ENCODE measurements at regions not wholly inside any gene's neighbourhood (a gene's known extent, or its start where the extent isn't known, plus 50 kb on each side); places are given as distances from the start of the nearest gene placed in this dataset.
"Not testable (repeated sequence)": the region's sequence is repeated elsewhere in the genome, so short reads cannot be mapped to it uniquely, and the experiment has no call there.

DNA sequence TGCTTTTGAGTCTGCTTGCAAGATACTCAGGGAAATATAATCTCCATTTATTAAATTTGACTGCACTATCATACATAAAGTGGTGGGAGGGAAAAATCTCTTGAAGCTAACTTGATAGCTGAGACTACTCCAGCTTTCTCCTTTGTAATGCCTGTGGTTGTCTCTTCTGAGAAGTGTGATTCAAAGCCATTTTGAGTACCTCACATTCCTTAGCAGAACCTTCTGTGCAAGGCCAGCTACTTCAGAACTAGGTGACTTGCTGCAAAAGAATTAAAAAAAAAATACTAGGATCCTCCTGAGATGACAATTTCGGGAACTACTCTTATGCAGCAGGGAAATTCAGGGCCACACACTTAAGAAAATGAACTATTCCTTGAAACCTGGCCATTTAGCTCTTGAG lies 294.8 kb downstream of the MDFIC start:
- DNase-seq (ENCODE audit: low spot score): no peak
- ATAC-seq (ENCODE audit: low FRiP score): no peak
- TF ChIP-seq, protein P1, sequence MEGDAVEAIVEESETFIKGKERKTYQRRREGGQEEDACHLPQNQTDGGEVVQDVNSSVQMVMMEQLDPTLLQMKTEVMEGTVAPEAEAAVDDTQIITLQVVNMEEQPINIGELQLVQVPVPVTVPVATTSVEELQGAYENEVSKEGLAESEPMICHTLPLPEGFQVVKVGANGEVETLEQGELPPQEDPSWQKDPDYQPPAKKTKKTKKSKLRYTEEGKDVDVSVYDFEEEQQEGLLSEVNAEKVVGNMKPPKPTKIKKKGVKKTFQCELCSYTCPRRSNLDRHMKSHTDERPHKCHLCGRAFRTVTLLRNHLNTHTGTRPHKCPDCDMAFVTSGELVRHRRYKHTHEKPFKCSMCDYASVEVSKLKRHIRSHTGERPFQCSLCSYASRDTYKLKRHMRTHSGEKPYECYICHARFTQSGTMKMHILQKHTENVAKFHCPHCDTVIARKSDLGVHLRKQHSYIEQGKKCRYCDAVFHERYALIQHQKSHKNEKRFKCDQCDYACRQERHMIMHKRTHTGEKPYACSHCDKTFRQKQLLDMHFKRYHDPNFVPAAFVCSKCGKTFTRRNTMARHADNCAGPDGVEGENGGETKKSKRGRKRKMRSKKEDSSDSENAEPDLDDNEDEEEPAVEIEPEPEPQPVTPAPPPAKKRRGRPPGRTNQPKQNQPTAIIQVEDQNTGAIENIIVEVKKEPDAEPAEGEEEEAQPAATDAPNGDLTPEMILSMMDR (IDR thresholded peaks at IDR 0.05): no peak

DNA sequence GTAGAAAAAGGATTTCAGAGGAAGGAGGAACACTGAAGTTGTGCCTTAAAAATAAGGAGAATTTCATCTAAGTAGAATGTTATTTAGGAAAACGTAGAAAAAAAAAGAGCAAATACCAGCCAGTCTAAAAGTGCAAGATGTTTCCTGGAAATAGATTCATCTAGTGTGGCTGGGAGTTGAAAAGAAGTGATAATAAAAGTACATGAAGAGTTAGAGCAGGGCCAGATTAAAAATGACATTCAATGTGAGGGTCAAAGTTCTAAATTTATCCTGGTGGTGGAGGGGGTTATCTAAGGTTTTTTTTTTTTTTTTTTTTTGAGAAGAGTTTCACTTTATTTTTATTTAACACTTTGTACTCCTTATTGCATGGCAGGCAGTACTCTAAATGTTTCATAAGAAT lies 289.3 kb downstream of the MDFIC start:
- DNase-seq (ENCODE audit: low spot score): no peak
- TF ChIP-seq, protein P1 (IDR thresholded peaks at IDR 0.05): no peak
- no peak for ATAC-seq (ENCODE audit: low FRiP score)

DNA sequence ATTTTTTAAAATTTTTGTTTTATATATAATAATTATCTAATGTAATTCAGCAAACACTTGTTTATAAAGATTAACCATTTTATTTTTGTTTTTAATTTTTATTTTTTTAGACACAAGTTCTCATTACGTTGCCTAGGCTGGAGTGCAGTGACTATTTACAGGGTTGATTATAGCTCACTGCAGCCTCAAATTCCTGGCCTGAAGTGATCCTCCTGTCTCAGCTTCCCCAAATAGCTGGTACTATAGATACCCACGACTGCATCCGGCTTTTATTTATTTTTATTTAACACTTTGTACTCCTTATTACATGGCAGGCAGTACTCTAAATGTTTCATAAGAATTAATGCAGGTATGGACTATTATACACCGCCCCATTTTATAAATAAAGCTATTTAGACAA lies 288.7 kb downstream of the MDFIC start:
- no peak for DNase-seq (ENCODE audit: low spot score)
- TF ChIP-seq, protein P1 (IDR thresholded peaks at IDR 0.05): no peak
- ATAC-seq (ENCODE audit: low FRiP score): no peak

DNA sequence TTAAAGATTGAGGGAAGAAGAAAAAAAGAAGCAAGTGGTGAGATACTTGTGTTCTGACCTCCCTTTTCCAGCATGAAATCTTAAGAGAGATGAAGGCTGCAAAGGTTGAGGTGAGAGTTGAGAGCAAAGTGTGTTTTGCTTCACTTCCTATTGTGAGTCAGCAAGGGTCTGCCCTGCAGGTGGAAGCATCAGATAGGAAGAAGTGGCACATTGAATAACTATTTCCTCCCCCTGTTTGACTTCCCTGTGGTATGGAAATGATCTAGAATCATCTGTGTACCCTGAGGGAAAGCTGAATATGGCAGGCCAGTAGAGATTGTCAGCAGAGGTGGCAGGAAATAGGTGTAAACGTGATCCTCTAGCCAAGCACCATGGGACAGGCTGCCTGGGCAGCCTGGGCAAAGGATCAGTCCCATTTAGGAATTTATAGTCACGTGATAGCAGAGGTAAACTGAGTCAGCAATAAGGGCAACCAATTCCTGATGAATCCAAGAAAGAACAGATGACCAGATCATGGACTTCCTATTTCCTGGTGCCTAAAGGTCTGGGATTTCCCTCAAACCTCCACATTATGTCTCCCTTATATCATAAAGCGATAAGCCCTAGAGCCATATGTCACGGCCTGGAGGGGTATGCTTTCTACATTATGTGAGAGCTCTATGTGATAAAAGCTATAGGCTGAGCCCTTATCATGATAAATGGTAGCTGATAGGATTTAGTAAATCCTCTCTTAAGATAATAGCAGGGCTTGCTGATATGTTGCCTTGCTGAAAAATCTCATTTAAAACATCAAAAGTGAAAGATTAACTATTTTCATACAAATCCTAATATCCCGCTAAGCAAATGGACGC lies 287.0 kb downstream of the MDFIC start:
- TF ChIP-seq, protein P1 (IDR thresholded peaks at IDR 0.05): no peak
- no peak for ATAC-seq (ENCODE audit: low FRiP score)
- no peak for DNase-seq (ENCODE audit: low spot score)

DNA sequence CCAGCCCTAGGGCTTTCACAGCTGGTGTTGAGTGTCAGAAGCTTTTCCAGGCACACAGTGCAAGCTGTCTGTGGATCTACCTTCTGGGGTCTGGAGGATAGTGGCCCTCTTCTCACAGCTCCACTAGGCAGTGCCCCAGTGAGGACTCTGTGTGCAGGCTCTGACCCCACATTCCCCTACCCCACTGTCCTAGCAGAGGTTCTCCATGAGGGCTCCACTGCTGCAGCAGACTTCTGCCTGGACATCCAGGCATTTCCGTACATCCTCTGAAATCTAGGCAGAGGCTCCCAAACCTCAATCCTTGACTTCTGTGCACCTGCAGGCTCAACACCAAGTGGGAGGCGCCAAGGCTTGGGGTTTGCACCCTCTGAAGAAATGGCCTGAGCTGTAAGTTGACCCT lies 284.5 kb downstream of the MDFIC start:
- DNase-seq (ENCODE audit: low spot score); ATAC-seq (ENCODE audit: low FRiP score): not testable (repeated sequence)

DNA sequence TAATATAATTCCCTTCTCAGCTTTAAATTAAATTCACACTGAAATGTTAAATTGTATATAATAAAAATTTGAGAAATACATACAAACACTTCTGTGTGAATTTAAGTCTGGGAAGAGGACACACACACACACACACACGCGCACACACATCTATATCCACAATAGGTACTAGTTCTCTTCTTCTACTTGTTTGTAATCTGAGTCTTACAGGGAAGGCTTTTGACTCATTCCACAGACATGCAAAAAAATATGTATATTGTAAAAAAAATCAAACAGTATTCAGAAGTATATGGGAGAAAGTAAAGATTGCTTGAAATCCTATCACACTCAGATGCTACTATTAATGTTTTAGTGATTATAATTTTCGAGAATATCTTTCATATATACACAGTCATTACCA lies 276.2 kb downstream of the MDFIC start:
- DNase-seq (ENCODE audit: low spot score): no peak
- TF ChIP-seq, protein P1 (IDR thresholded peaks at IDR 0.05): no peak
- no peak for ATAC-seq (ENCODE audit: low FRiP score)

DNA sequence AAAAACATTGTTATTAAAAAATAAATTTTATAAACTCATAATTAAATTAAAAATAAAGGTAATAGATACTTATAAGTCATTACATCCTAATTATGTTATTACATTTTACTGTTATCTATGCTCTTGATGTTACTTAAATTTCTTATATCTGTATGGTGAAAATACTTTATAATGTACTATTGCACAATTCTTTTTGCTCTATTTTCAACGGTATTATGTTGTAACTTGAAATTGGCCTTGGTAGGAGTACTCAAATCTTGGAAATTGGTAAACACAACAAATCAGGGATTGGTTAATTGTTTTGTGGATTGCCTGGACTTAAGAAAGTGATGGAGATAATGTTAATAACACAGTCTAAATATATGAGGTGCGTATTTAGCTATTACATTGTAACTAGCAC lies 273.3 kb downstream of the MDFIC start:
- ATAC-seq (ENCODE audit: low FRiP score) (no peak), DNase-seq (ENCODE audit: low spot score) (no peak)
- TF ChIP-seq, protein P1 (IDR thresholded peaks at IDR 0.05): no peak

Data from omental fat pad (tissue), 3 donors.